ENCODE measurements at regions not wholly inside any gene's neighbourhood (a gene's known extent, or its start where the extent isn't known, plus 50 kb on each side); places are given as distances from the start of the nearest gene placed in this dataset.
A peak's percentile ranks its signal among the peaks of the same experiment; 100 is the strongest.

DNA sequence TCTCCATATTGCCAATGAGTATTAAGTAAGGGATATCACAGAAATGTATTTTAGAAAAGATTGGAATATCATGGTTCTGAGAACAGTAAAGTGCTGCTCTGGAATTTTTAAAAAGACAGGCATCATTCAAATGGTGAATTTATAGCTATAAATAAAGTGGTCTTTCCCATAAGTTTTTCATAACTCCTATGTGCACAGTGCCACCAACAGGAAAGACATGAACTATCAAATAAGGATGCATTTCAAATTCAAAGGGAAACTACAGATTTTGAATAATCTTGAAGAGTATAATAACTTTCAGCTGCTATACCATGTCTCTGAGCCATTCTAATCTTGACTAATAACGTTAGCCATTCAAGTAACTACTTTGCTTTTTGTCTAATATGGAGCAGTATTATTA, 456.8 kb upstream of the GJE1 start:
- intact Hi-C loops (cut with DNase I): loop anchor here in 1 of 2 donors (10.0 kb wide), 1 partner anchor 439 kb away; no protein-coding TSS in a partner anchor

DNA sequence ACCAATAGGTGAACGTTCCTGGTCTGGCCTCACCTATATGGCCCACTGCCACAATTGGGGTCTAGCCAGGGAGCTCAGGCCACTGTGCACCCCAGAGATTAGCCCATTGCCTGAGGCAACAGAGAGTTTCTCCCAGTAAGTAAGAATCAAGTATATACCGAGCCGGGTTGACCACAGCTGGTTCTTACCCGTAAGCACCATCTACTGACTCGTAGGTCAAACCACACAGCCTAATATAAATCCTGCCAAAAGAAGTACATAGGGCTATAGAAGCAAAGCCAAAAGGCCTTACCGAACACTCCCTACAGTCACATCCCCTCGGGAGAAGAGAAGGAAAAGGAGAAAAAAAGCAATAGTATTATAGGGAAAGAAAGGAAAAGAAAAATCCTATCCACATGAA, 463.6 kb upstream of the GJE1 start:
- intact Hi-C loops (cut with DNase I): no loop called here
- 95 to 96% methylated on average over 7 of the region's 7 CpGs for WGBS, 2 donors
- DNase-seq: no peak
- Histone ChIP-seq H3K4me1 (ENCODE audit: control insufficient read depth in 1 of 2, insufficient read depth in 2 of 2, low read length in 2 of 2) (no peaks in the 10 kb centered on the region), H3K36me3 (ENCODE audit: control insufficient read depth in 1 of 2, insufficient read depth in 2 of 2, low read length in 1 of 2) (no peaks in the 10 kb centered on the region), H3K9me3 (ENCODE audit: control insufficient read depth, low read length) (no peaks in the 10 kb centered on the region), H3K27me3 (ENCODE audit: control insufficient read depth in 1 of 2, insufficient read depth in 2 of 2, low read length in 1 of 2) (no peaks in the 10 kb centered on the region), H3K4me3 (ENCODE audit: low read length in 2 of 2) (no peak overlapping the region), H3K27ac (ENCODE audit: low read depth in 1 of 2, low read length in 2 of 2) (no peak overlapping the region)
- ATAC-seq (ENCODE audit: low FRiP score): no peak

More for the DNA sequence above, 456.8 kb upstream of the GJE1 start:
- DNase-seq (no peak), ATAC-seq (ENCODE audit: low FRiP score) (no peak)
- 10 to 14% methylated on average over 1 of the region's 1 CpG for WGBS, 2 donors
- Histone ChIP-seq H3K27me3 (ENCODE audit: control insufficient read depth in 1 of 2, insufficient read depth in 2 of 2, low read length in 1 of 2) (no peaks in the 10 kb centered on the region), H3K4me1 (ENCODE audit: control insufficient read depth in 1 of 2, insufficient read depth in 2 of 2, low read length in 2 of 2) (no peaks in the 10 kb centered on the region), H3K36me3 (ENCODE audit: control insufficient read depth in 1 of 2, insufficient read depth in 2 of 2, low read length in 1 of 2) (no peaks in the 10 kb centered on the region), H3K4me3 (ENCODE audit: low read length in 2 of 2) (no peak overlapping the region), H3K27ac (ENCODE audit: low read depth in 1 of 2, low read length in 2 of 2) (no peak overlapping the region), H3K9me3 (ENCODE audit: control insufficient read depth, low read length) (no peaks in the 10 kb centered on the region)

DNA sequence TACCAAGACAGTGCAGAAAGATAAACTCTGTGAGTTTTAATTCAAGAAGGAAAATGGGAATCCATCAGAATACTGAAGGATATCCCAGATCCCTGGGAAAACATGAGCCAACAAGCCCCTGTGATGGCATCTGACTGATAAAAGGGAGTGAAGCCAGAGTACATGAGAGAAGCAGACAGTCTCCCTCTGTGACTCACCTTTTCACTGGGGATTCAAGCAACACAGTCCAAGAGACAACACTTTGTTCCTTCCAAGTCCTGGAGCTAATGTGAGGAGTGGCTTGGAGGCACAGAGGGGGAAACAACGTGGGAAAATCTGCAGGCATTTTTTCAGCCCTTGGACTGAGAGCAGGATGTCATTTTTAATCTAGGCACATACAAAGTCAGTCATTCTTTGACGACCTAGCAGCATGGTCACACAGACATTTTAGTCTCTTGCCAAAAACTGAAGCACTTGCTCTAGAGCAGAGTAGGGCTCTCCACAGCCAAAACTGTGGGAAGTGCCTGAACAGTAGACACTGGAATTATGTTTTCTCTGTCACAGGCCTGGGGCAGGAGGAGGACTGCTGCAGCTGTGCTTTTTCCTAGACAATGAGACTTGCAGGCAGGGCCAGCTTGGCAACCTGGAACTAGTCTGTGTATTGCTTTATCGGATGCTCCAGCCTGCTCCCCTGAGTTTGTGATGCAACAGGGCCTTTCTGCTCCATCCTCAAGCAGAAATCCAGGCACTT, 465.0 kb upstream of the GJE1 start:
- intact Hi-C loops (cut with DNase I): no loop called here
- Histone ChIP-seq H3K27ac (ENCODE audit: low read depth in 1 of 2, low read length in 2 of 2) (no peak overlapping the region), H3K27me3 (ENCODE audit: control insufficient read depth in 1 of 2, insufficient read depth in 2 of 2, low read length in 1 of 2) (no peaks in the 10 kb centered on the region), H3K4me1 (ENCODE audit: control insufficient read depth in 1 of 2, insufficient read depth in 2 of 2, low read length in 2 of 2) (no peaks in the 10 kb centered on the region), H3K4me3 (ENCODE audit: low read length in 2 of 2) (no peak overlapping the region), H3K9me3 (ENCODE audit: control insufficient read depth, low read length) (no peaks in the 10 kb centered on the region), H3K36me3 (ENCODE audit: control insufficient read depth in 1 of 2, insufficient read depth in 2 of 2, low read length in 1 of 2) (no peaks in the 10 kb centered on the region)
- 29 to 31% methylated on average over 3 of the region's 3 CpGs for WGBS, 2 donors
- DNase-seq: no peak
- ATAC-seq (ENCODE audit: low FRiP score): peak; percentile 26

DNA sequence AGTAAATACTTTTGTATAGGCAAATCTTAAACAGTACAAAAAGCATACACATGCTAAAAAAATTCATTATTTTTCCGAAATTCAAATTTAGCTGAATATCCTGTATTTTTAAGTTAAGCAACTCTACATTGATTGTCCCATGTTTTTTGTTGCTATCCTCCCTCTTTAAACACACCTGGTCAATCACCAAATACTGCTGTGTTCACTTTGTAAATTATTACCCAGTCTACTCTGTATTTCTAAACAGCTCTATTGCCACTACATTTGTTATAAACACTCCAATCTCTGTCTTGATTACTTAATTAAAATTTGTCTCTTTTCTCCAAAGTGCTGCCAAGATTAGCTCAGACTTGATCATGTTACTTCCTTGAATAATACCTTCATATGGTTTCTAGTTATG, 466.5 kb upstream of the GJE1 start:
- WGBS, 2 donors: 77 to 78% methylated on average over 1 of the region's 1 CpG
- DNase-seq: no peak
- no peak for ATAC-seq (ENCODE audit: low FRiP score)
- Histone ChIP-seq H3K27me3 (ENCODE audit: control insufficient read depth in 1 of 2, insufficient read depth in 2 of 2, low read length in 1 of 2) (no peaks in the 10 kb centered on the region), H3K4me3 (ENCODE audit: low read length in 2 of 2) (no peak overlapping the region), H3K4me1 (ENCODE audit: control insufficient read depth in 1 of 2, insufficient read depth in 2 of 2, low read length in 2 of 2) (no peaks in the 10 kb centered on the region), H3K27ac (ENCODE audit: low read depth in 1 of 2, low read length in 2 of 2) (no peak overlapping the region), H3K9me3 (ENCODE audit: control insufficient read depth, low read length) (no peaks in the 10 kb centered on the region), H3K36me3 (ENCODE audit: control insufficient read depth in 1 of 2, insufficient read depth in 2 of 2, low read length in 1 of 2) (no peaks in the 10 kb centered on the region)
- intact Hi-C loops (cut with DNase I): no loop called here

DNA sequence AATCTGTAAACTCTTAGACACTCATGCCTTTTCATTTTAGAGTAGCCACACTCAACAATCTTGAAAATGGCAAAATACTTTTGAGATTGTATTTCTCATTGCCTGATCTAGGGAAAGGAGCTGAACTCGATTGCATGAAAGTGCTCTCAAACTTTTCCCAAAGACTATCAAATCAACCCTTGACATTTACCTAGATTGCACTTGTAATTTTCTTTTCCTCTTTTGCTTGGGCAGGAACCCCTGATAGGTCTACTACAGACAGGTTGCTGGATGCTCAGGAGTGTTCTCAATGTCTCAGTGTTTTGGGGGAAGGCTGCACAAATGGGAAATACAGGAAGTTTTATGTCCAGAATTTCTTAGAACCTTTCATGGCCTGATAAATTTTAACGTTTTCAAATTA, 468.0 kb upstream of the GJE1 start:
- no peak overlapping the region for H3K4me3 ChIP-seq (ENCODE audit: low read length in 2 of 2)
- no peak overlapping the region for H3K27ac ChIP-seq (ENCODE audit: low read depth in 1 of 2, low read length in 2 of 2)
- no peaks in the 10 kb centered on the region for H3K36me3 ChIP-seq (ENCODE audit: control insufficient read depth in 1 of 2, insufficient read depth in 2 of 2, low read length in 1 of 2)
- no peaks in the 10 kb centered on the region for H3K4me1 ChIP-seq (ENCODE audit: control insufficient read depth in 1 of 2, insufficient read depth in 2 of 2, low read length in 2 of 2)
- no peaks in the 10 kb centered on the region for H3K9me3 ChIP-seq (ENCODE audit: control insufficient read depth, low read length)
- ATAC-seq (ENCODE audit: low FRiP score): no peak
- intact Hi-C loops (cut with DNase I): no loop called here
- WGBS, 2 donors: 54 to 58% methylated on average over 2 of the region's 2 CpGs
- no peak for DNase-seq
- H3K27me3 ChIP-seq (ENCODE audit: control insufficient read depth in 1 of 2, insufficient read depth in 2 of 2, low read length in 1 of 2): no peaks in the 10 kb centered on the region

DNA sequence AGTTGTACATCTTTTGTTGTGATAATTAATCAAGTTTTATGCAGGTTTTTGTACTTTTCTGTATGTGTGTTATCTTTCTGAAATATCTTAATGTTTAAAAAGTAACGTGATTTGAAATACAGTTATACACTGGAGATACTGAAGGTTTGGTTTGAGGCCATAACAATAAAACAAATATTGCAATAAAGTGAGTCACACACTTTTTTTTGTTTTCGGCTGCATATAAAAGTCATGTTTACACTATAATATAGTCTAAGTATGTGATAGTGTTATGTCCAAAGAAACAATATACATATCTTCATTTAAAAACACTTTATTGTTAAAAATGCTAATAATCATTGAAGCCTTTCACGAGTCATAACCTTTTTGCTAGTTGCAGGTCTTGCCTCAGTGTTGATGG, 473.1 kb upstream of the GJE1 start:
- ATAC-seq (ENCODE audit: low FRiP score) (no peak), DNase-seq (no peak)
- WGBS, 2 donors: 76 to 77% methylated on average over 3 of the region's 3 CpGs
- H3K9me3 ChIP-seq (ENCODE audit: control insufficient read depth, low read length): no peaks in the 10 kb centered on the region
- intact Hi-C loops (cut with DNase I): no loop called here
- no peak overlapping the region for H3K27ac ChIP-seq (ENCODE audit: low read depth in 1 of 2, low read length in 2 of 2)
- no peak overlapping the region for H3K4me3 ChIP-seq (ENCODE audit: low read length in 2 of 2)
- no peaks in the 10 kb centered on the region for H3K36me3 ChIP-seq (ENCODE audit: control insufficient read depth in 1 of 2, insufficient read depth in 2 of 2, low read length in 1 of 2)
- H3K4me1 ChIP-seq (ENCODE audit: control insufficient read depth in 1 of 2, insufficient read depth in 2 of 2, low read length in 2 of 2): no peaks in the 10 kb centered on the region
- no peaks in the 10 kb centered on the region for H3K27me3 ChIP-seq (ENCODE audit: control insufficient read depth in 1 of 2, insufficient read depth in 2 of 2, low read length in 1 of 2)

DNA sequence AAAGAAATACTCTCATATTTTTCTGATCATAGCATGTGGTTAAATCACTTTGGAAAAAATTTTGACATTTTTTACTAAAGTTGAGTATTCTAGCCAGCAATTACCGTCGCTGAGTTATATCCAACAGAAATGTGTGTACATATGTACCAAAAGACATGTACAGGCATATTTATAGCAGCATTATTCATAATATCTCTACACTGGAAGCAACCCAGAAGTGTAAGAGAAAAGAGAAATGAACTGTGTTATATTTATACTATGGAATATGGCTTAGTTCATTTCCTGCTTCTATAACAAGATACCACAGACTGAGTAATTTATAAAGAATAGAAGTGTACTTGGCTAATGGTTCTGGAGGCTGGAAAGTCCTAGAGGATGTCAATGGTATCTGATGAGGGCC, 474.0 kb upstream of the GJE1 start:
- H3K4me3 ChIP-seq (ENCODE audit: low read length in 2 of 2): no peak overlapping the region
- 22 to 23% methylated on average over 2 of the region's 2 CpGs for WGBS, 2 donors
- H3K4me1 ChIP-seq (ENCODE audit: control insufficient read depth in 1 of 2, insufficient read depth in 2 of 2, low read length in 2 of 2): no peaks in the 10 kb centered on the region
- DNase-seq: no peak
- no peaks in the 10 kb centered on the region for H3K9me3 ChIP-seq (ENCODE audit: control insufficient read depth, low read length)
- H3K36me3 ChIP-seq (ENCODE audit: control insufficient read depth in 1 of 2, insufficient read depth in 2 of 2, low read length in 1 of 2): no peaks in the 10 kb centered on the region
- no peak overlapping the region for H3K27ac ChIP-seq (ENCODE audit: low read depth in 1 of 2, low read length in 2 of 2)
- intact Hi-C loops (cut with DNase I): no loop called here
- H3K27me3 ChIP-seq (ENCODE audit: control insufficient read depth in 1 of 2, insufficient read depth in 2 of 2, low read length in 1 of 2): no peaks in the 10 kb centered on the region
- ATAC-seq (ENCODE audit: low FRiP score): no peak

DNA sequence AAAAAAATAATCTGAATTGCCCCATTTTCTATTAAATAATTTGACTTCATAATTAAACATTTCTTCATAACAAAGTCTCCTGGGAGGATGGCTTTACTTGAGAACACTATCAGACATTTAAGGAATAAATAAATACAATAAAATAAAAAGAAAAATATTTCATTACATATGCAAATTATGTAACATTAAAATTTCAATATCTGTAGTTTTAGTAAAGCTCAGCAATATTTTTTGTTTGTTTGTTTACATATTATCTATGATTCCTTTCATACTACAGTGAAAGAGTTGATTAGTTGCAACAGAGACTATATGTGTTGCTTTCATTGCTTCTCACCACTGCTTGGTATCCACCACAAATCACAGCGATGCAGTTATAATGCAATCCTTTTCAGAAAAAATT, 474.9 kb upstream of the GJE1 start:
- intact Hi-C loops (cut with DNase I): no loop called here
- 97 to 100% methylated on average over 1 of the region's 1 CpG for WGBS, 2 donors
- Histone ChIP-seq H3K4me3 (ENCODE audit: low read length in 2 of 2) (no peak overlapping the region), H3K9me3 (ENCODE audit: control insufficient read depth, low read length) (no peaks in the 10 kb centered on the region), H3K27me3 (ENCODE audit: control insufficient read depth in 1 of 2, insufficient read depth in 2 of 2, low read length in 1 of 2) (no peaks in the 10 kb centered on the region), H3K27ac (ENCODE audit: low read depth in 1 of 2, low read length in 2 of 2) (no peak overlapping the region), H3K4me1 (ENCODE audit: control insufficient read depth in 1 of 2, insufficient read depth in 2 of 2, low read length in 2 of 2) (no peaks in the 10 kb centered on the region), H3K36me3 (ENCODE audit: control insufficient read depth in 1 of 2, insufficient read depth in 2 of 2, low read length in 1 of 2) (no peaks in the 10 kb centered on the region)
- DNase-seq: no peak
- ATAC-seq (ENCODE audit: low FRiP score): no peak

DNA sequence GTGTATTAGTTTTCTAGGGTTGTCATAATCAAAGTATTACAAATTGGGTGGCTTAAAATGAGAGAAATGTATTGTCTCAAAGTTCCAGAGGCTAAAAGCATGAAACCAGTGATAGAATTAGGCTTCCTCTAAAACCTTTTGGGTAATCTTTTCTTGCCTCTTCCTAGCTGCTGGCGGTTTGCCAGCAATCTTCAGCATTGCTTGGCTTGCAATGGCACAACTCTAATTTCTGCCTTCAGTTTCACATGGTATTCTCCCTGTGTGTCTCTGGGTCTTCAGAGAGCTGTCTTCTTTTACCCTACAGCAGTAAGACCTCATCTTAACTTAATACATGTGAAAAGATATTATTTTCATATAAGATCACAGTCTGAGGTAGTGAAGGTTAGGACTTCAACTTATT, 479.1 kb upstream of the GJE1 start:
- H3K27me3 ChIP-seq (ENCODE audit: control insufficient read depth in 1 of 2, insufficient read depth in 2 of 2, low read length in 1 of 2): no peaks in the 10 kb centered on the region
- no peaks in the 10 kb centered on the region for H3K36me3 ChIP-seq (ENCODE audit: control insufficient read depth in 1 of 2, insufficient read depth in 2 of 2, low read length in 1 of 2)
- 83 to 88% methylated on average over 1 of the region's 1 CpG for WGBS, 2 donors
- DNase-seq: no peak
- H3K9me3 ChIP-seq (ENCODE audit: control insufficient read depth, low read length): no peaks in the 10 kb centered on the region
- ATAC-seq (ENCODE audit: low FRiP score): no peak
- no peak overlapping the region for H3K4me3 ChIP-seq (ENCODE audit: low read length in 2 of 2)
- intact Hi-C loops (cut with DNase I): no loop called here
- H3K27ac ChIP-seq (ENCODE audit: low read depth in 1 of 2, low read length in 2 of 2): no peak overlapping the region
- H3K4me1 ChIP-seq (ENCODE audit: control insufficient read depth in 1 of 2, insufficient read depth in 2 of 2, low read length in 2 of 2): no peaks in the 10 kb centered on the region
